ENCODE measurements at regions not wholly inside any gene's neighbourhood (a gene's known extent, or its start where the extent isn't known, plus 50 kb on each side); places are given as distances from the start of the nearest gene placed in this dataset.

- DNase-seq (ENCODE audit: low read depth, low spot score) (no peak), ATAC-seq (no peak)
- Histone ChIP-seq H3K36me3 (ENCODE audit: control insufficient read depth, insufficient read depth, low read length) (no peaks in the 10 kb centered on the region), H3K4me3 (ENCODE audit: low read depth in 2 of 2, low read length in 2 of 2) (no peak overlapping the region), H3K27me3 (ENCODE audit: control insufficient read depth, insufficient read depth, low read length) (no peaks in the 10 kb centered on the region), H3K4me1 (ENCODE audit: control insufficient read depth, insufficient read depth, low read length) (no peaks in the 10 kb centered on the region), H3K27ac (ENCODE audit: low read length) (no peak overlapping the region), H3K9me3 (ENCODE audit: control insufficient read depth, insufficient read depth, low read depth, low read length) (no peaks in the 10 kb centered on the region)
- intact Hi-C loops (cut with micrococcal nuclease; ENCODE audit: unreplicated experiment): no loop called here
- ChIA-PET POLR2A (no interaction called here), CTCF (no interaction called here)
- in situ Hi-C loops (cut with HindIII; ENCODE audit: low pct_unique_long_range_greater_than_20kb, low sequenced_read_pairs): no loop called here
- no TSS peak for BruUV-seq (replicated peaks)
- no peak for TF ChIP-seq CTCF (IDR thresholded peaks at IDR 0.05)
- TF ChIP-seq SIN3A (IDR thresholded peaks at IDR 0.05; ENCODE audit: borderline replicate concordance, insufficient read depth, low read depth, low read length): no peak
- TF ChIP-seq, protein P1, sequence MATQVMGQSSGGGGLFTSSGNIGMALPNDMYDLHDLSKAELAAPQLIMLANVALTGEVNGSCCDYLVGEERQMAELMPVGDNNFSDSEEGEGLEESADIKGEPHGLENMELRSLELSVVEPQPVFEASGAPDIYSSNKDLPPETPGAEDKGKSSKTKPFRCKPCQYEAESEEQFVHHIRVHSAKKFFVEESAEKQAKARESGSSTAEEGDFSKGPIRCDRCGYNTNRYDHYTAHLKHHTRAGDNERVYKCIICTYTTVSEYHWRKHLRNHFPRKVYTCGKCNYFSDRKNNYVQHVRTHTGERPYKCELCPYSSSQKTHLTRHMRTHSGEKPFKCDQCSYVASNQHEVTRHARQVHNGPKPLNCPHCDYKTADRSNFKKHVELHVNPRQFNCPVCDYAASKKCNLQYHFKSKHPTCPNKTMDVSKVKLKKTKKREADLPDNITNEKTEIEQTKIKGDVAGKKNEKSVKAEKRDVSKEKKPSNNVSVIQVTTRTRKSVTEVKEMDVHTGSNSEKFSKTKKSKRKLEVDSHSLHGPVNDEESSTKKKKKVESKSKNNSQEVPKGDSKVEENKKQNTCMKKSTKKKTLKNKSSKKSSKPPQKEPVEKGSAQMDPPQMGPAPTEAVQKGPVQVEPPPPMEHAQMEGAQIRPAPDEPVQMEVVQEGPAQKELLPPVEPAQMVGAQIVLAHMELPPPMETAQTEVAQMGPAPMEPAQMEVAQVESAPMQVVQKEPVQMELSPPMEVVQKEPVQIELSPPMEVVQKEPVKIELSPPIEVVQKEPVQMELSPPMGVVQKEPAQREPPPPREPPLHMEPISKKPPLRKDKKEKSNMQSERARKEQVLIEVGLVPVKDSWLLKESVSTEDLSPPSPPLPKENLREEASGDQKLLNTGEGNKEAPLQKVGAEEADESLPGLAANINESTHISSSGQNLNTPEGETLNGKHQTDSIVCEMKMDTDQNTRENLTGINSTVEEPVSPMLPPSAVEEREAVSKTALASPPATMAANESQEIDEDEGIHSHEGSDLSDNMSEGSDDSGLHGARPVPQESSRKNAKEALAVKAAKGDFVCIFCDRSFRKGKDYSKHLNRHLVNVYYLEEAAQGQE (IDR thresholded peaks at IDR 0.05; ENCODE audit: insufficient read depth in 1 of 2, low read depth in 2 of 2, low read length in 1 of 2): no peak
- TF ChIP-seq TCF7L2 (IDR thresholded peaks at IDR 0.05; ENCODE audit: low read depth, low read length): no peak
- no peak for TF ChIP-seq POLR2AphosphoS5 (IDR thresholded peaks at IDR 0.05; ENCODE audit: low read depth, low read length)
Observed at GRCh38 chr11:103696123-103696522, 340.3 kb upstream of the DDI1 start.

GRCh38 chr11:103699216-103699615 is 337.2 kb upstream of the DDI1 start:
- Histone ChIP-seq H3K27ac (ENCODE audit: low read length) (no peak overlapping the region), H3K27me3 (ENCODE audit: control insufficient read depth, insufficient read depth, low read length) (no peaks in the 10 kb centered on the region), H3K4me1 (ENCODE audit: control insufficient read depth, insufficient read depth, low read length) (no peaks in the 10 kb centered on the region), H3K4me3 (ENCODE audit: low read depth in 2 of 2, low read length in 2 of 2) (no peak overlapping the region), H3K9me3 (ENCODE audit: control insufficient read depth, insufficient read depth, low read depth, low read length) (no peaks in the 10 kb centered on the region), H3K36me3 (ENCODE audit: control insufficient read depth, insufficient read depth, low read length) (no peaks in the 10 kb centered on the region)
- in situ Hi-C loops (cut with HindIII; ENCODE audit: low pct_unique_long_range_greater_than_20kb, low sequenced_read_pairs) (no loop called here), intact Hi-C loops (cut with micrococcal nuclease; ENCODE audit: unreplicated experiment) (no loop called here)
- no peak for TF ChIP-seq CTCF (IDR thresholded peaks at IDR 0.05)
- no peak for TF ChIP-seq POLR2AphosphoS5 (IDR thresholded peaks at IDR 0.05; ENCODE audit: low read depth, low read length)
- TF ChIP-seq SIN3A (IDR thresholded peaks at IDR 0.05; ENCODE audit: borderline replicate concordance, insufficient read depth, low read depth, low read length): no peak
- TF ChIP-seq TCF7L2 (IDR thresholded peaks at IDR 0.05; ENCODE audit: low read depth, low read length): no peak
- TF ChIP-seq, protein P1 (IDR thresholded peaks at IDR 0.05; ENCODE audit: insufficient read depth in 1 of 2, low read depth in 2 of 2, low read length in 1 of 2): no peak
- POLR2A ChIA-PET: no interaction called here
- BruUV-seq (replicated peaks): no TSS peak
- CTCF ChIA-PET: no interaction called here
- ATAC-seq (no peak), DNase-seq (ENCODE audit: low read depth, low spot score) (no peak)
